ENCODE measurements at regions not wholly inside any gene's neighbourhood (a gene's known extent, or its start where the extent isn't known, plus 50 kb on each side); places are given as distances from the start of the nearest gene placed in this dataset.

- TF ChIP-seq CTCF (IDR thresholded peaks at IDR 0.05), result no peak
- no peak overlapping the region for H3K27ac ChIP-seq
Observed at GRCh38 chr10:124305131-124305530, 113.6 kb downstream of the OAT start.

GRCh38 chr10:124303662-124304418 is 114.9 kb downstream of the OAT start:
- Histone ChIP-seq H3K4me3 (no peak overlapping the region), H3K27ac (no peak overlapping the region)
- DNase-seq (ENCODE audit: low spot score), result no peak
- TF ChIP-seq CTCF (IDR thresholded peaks at IDR 0.05), result no peak

More at GRCh38 chr10:124305131-124305530, 113.6 kb downstream of the OAT start:
- DNase-seq (ENCODE audit: low spot score), result no peak
- H3K4me3 ChIP-seq, result no peak overlapping the region

- no peak overlapping the region for H3K27ac ChIP-seq
- TF ChIP-seq CTCF (IDR thresholded peaks at IDR 0.05), result no peak
- DNase-seq (ENCODE audit: low spot score), result no peak
- H3K4me3 ChIP-seq, result no peak overlapping the region
Observed at GRCh38 chr10:124302951-124303505, 115.7 kb downstream of the OAT start.

GRCh38 chr10:124301736-124302135 is 117.0 kb downstream of the OAT start:
- no peak for TF ChIP-seq CTCF (IDR thresholded peaks at IDR 0.05)
- no peak for DNase-seq (ENCODE audit: low spot score)
- no peak overlapping the region for H3K27ac ChIP-seq
- H3K4me3 ChIP-seq, result no peak overlapping the region

GRCh38 chr10:124300735-124301134 is 118.0 kb downstream of the OAT start:
- no peak for TF ChIP-seq CTCF (IDR thresholded peaks at IDR 0.05)
- no peak for DNase-seq (ENCODE audit: low spot score)
- H3K27ac ChIP-seq, result no peak overlapping the region
- no peak overlapping the region for H3K4me3 ChIP-seq

GRCh38 chr10:124300224-124300623 is 118.5 kb downstream of the OAT start:
- Histone ChIP-seq H3K27ac (no peak overlapping the region), H3K4me3 (no peak overlapping the region)
- DNase-seq (ENCODE audit: low spot score), result no peak
- no peak for TF ChIP-seq CTCF (IDR thresholded peaks at IDR 0.05)

GRCh38 chr10:124299696-124300095 is 119.0 kb downstream of the OAT start:
- Histone ChIP-seq H3K4me3 (no peak overlapping the region), H3K27ac (no peak overlapping the region)
- DNase-seq (ENCODE audit: low spot score), result no peak
- no peak for TF ChIP-seq CTCF (IDR thresholded peaks at IDR 0.05)

Data from coronary artery (tissue), 2 donors.